GM12878 (cell line): ENCODE measurements at regions not wholly inside any gene's neighbourhood (a gene's known extent, or its start where the extent isn't known, plus 50 kb on each side); places are given as distances from the start of the nearest gene placed in this dataset.

Experiments
- ATAC-seq: fragments of 200-7000 bp; cut with Tn5 transposase; 3 replicates; pipeline ENCODE4 v1.9.1; 2020; ENCODE audit warnings: mild to moderate bottlenecking, moderate library complexity
- BruUV-seq: library from RNA; stranded (reverse); fragments of 400-500 nt; replicated peaks from 2 replicates; lab custom pipeline; 2021; lab: Mats Ljungman, UMichigan
- CTCF ChIA-PET: fragments of 300-600 bp; sonication (Branson Sonifier 250); formaldehyde crosslinking; extraction: SDS; loops from one replicate; lab custom pipeline; 2021; ENCODE audit warnings: inconsistent platforms; lab: Yijun Ruan, JAX
- POLR2A ChIA-PET: fragments of 350-600 bp; formaldehyde crosslinking; extraction: SDS; loops from one replicate; lab custom pipeline; 2021; ENCODE audit warnings: inconsistent platforms; lab: Charles Lee
- RAD21 ChIA-PET: fragments of 300-600 bp; sonication (Branson Sonifier 250); formaldehyde crosslinking; loops from one replicate; lab custom pipeline; 2023; ENCODE audit warnings: antibody characterized with exemption; ENCODE audit not compliant: unreplicated experiment; lab: Charles Lee
- SMC1A ChIA-PET: fragments of 300-600 bp; sonication (Branson Sonifier 250); formaldehyde crosslinking; loops from one replicate; lab custom pipeline; 2023; ENCODE audit not compliant: unreplicated experiment, uncharacterized antibody; lab: Charles Lee
- DNase-seq: peaks from one replicate; pipeline ENCODE4 v3.0.0-alpha.2; 2011; ENCODE audit warnings: low read depth, low spot score
- FAIRE-seq: peaks from 3 replicates; lab custom pipeline; 2011; peaks lifted over from hg19 to GRCh38; lab: Jason Lieb, UNC
- H2AFZ ChIP-seq: 2 replicates; pipeline ENCODE4 v1.6.0; 2011; ENCODE audit warnings: low read depth, low read length, control low read depth; ENCODE audit not compliant: control insufficient read depth
- H3K27ac ChIP-seq: 2 replicates; pipeline ENCODE4 v1.5.1; 2011; ENCODE audit warnings: control low read depth; ENCODE audit not compliant: control insufficient read depth, insufficient read depth
- H3K27me3 ChIP-seq, 2 experiments: replicated peaks in 1 of 2; 2 replicates each; pipeline versions ENCODE4 v1.6.0 to v1.6.1; 2011; ENCODE audit warnings: low read length in 1 of 2; ENCODE audit not compliant: control insufficient read depth in 2 of 2, insufficient read depth in 2 of 2
- H3K36me3 ChIP-seq, 2 experiments: 2 replicates each; pipeline ENCODE4 v1.5.1; 2011; ENCODE audit warnings: low read length in 1 of 2; ENCODE audit not compliant: control insufficient read depth in 2 of 2, insufficient read depth in 2 of 2
- H3K4me1 ChIP-seq: 2 replicates; pipeline ENCODE4 v1.6.1; 2011; ENCODE audit warnings: mild to moderate bottlenecking, low read length, moderate library complexity, mixed read lengths; ENCODE audit not compliant: control insufficient read depth, insufficient read depth
- H3K4me2 ChIP-seq: 2 replicates; pipeline ENCODE4 v1.6.0; 2011; ENCODE audit warnings: control low read depth; ENCODE audit not compliant: control insufficient read depth, insufficient read depth
- H3K4me3 ChIP-seq: fragments of 200-600 bp; sonication (generic); 2 replicates; pipeline ENCODE4 v1.5.1; 2016
- H3K79me2 ChIP-seq: 2 replicates; pipeline ENCODE4 v1.6.0; 2011; ENCODE audit warnings: low read length; ENCODE audit not compliant: control insufficient read depth, insufficient read depth
- H3K9ac ChIP-seq: 2 replicates; pipeline ENCODE4 v1.8.0; 2011; ENCODE audit warnings: low read length, control low read depth, mixed read lengths; ENCODE audit not compliant: control insufficient read depth, insufficient read depth
- H3K9me3 ChIP-seq: replicated peaks from 3 replicates; pipeline ENCODE4 v1.5.1; 2011; ENCODE audit warnings: mild to moderate bottlenecking, low read length; ENCODE audit not compliant: control insufficient read depth, insufficient read depth
- H4K20me1 ChIP-seq: 2 replicates; pipeline ENCODE4 v1.6.0; 2011; ENCODE audit not compliant: control insufficient read depth, insufficient read depth
- ATF7 ChIP-seq: fragments of 450-650 bp; IDR thresholded peaks from 2 replicates; pipeline ENCODE4 v1.6.1; 2016; ENCODE audit warnings: low read depth, mild to moderate bottlenecking
- HCFC1 ChIP-seq: fragments of 150-350 bp; IDR thresholded peaks from 2 replicates; pipeline ENCODE4 v1.6.1; 2014; ENCODE audit warnings: low read length
- NFYB ChIP-seq: IDR thresholded peaks from 2 replicates; pipeline ENCODE4 v1.6.1; 2011; ENCODE audit warnings: low read depth, mild to moderate bottlenecking, low read length, improper control_type of control experiment, moderate library complexity; ENCODE audit not compliant: insufficient read depth
- SP1 ChIP-seq: IDR thresholded peaks from one replicate; pipeline ENCODE4 v1.6.1; 2011; ENCODE audit warnings: low read depth, low read length
- WGBS: methylation state at CpG from one replicate; pipeline ENCODE4 v1.1.6; 2016; ENCODE audit warnings: low lambda C conversion rate; ENCODE audit not compliant: insufficient replicate concordance, insufficient coverage; ENCODE audit errors: missing lambda C conversion rate; 5-methylcytosine and 5-hydroxymethylcytosine counted together
- in situ Hi-C: fragments of 300-500 bp; cut with MboI; formaldehyde crosslinking; loops from 9 replicates; pipeline ENCODE4 v1.14.3; 2018; ENCODE audit warnings: mixed read lengths
- intact Hi-C: fragments of 100-400 bp; cut with micrococcal nuclease; formaldehyde crosslinking; loops from one replicate; pipeline ENCODE4 v1.14.2; 2022; ENCODE audit not compliant: unreplicated experiment
- TF ChIP-seq, protein P1 (sequence below), 3 experiments: IDR thresholded peaks in 2 of 3; conservative IDR thresholded peaks in 1 of 3; 2 replicates each; pipeline ENCODE4 v1.5.1; 2011; ENCODE audit warnings: low read depth in 3 of 3, low read length in 3 of 3, mild to moderate bottlenecking in 3 of 3, control low read depth in 2 of 3, moderate library complexity in 2 of 3, inconsistent platforms in 1 of 3, mixed read lengths in 1 of 3; ENCODE audit not compliant: control insufficient read depth in 2 of 3, insufficient read depth in 1 of 3; ENCODE audit errors: extremely low read depth in 1 of 3

- no peak overlapping the region for H2AFZ ChIP-seq
- 28% methylated on average over 4 of the region's 4 CpGs for WGBS
- TF ChIP-seq ATF7 (no peak), NFYB (peak; percentile 55)
- H3K27me3 ChIP-seq = no peaks in the 10 kb centered on the region; a peak in 1 of 4 replicates
- intact Hi-C loops (loop anchor here (10.0 kb wide), 1 partner anchor 292 kb away; no protein-coding TSS in a partner anchor), in situ Hi-C loops (loop anchor here (5.0 to 10.0 kb wide), 3 partner anchors 145 to 968 kb away; no protein-coding TSS in a partner anchor)
- H3K36me3 ChIP-seq = 0 out of 4 replicates have a peak, but pooled peaks cover 0 to 2% of the 10 kb centered on the region in 2 experiments
- FAIRE-seq = no peak
- H3K27ac ChIP-seq = no peak overlapping the region
- H3K9ac ChIP-seq = no peak overlapping the region
- no peaks in the 10 kb centered on the region for H3K4me1 ChIP-seq
- no peak overlapping the region for H3K4me3 ChIP-seq
- H4K20me1 ChIP-seq = no peaks in the 10 kb centered on the region
- H3K9me3 ChIP-seq = no peaks in the 10 kb centered on the region
- POLR2A ChIA-PET = no interaction called here
- no peak for ATAC-seq
- SMC1A ChIA-PET = interaction anchor here (1.1 to 4.2 kb wide), 7 partner anchors 24 to 144 kb away, joined by 3 to 65 read pairs (median 4); no protein-coding TSS in a partner anchor
- DNase-seq = no peak
- H3K4me2 ChIP-seq = no peak overlapping the region
- CTCF ChIA-PET = interaction anchor here (0.7 to 5.2 kb wide), 12 partner anchors 10 to 1076 kb away, joined by 3 to 109 read pairs (median 4); no protein-coding TSS in a partner anchor
- H3K79me2 ChIP-seq = no peaks in the 10 kb centered on the region
- RAD21 ChIA-PET = interaction anchor here (1.6 to 4.5 kb wide), 4 partner anchors 46 to 147 kb away, joined by 3 to 59 read pairs (median 6); no protein-coding TSS in a partner anchor
- BruUV-seq = no TSS peak
Measured at GRCh38 chr2:16612490-16612889, 53.1 kb downstream of the CYRIA start.

DNA sequence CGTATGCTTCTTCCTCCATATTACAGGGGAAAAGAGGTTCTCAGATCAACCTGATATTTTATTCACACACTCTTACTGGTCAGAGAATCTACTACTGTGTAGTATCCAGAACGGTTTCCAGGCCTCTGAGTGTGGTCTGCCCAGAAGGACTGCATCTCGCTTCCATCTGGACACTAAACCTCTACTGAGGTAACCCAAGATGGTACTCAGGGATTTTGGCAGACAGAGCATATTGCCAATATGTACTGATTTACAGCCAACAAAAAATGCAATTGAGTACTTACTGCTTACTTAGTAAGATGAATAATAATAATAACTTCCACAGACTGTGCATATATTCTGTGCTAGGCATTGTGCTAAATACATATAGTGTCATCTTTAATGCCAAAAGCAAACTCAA is 55.8 kb downstream of the CYRIA start:
- Histone ChIP-seq H3K9ac (no peak overlapping the region), H4K20me1 (no peaks in the 10 kb centered on the region), H3K27me3 (no peaks in the 10 kb centered on the region), H3K4me3 (no peak overlapping the region), H2AFZ (no peak overlapping the region), H3K27ac (no peak overlapping the region), H3K9me3 (no peaks in the 10 kb centered on the region), H3K4me1 (no peaks in the 10 kb centered on the region), H3K4me2 (no peak overlapping the region), H3K79me2 (no peaks in the 10 kb centered on the region), H3K36me3 (no peaks in the 10 kb centered on the region)
- RAD21 ChIA-PET = interaction anchor here (1.0 to 1.6 kb wide), 3 partner anchors 83 to 972 kb away, joined by 3 to 9 read pairs (median 4); no protein-coding TSS in a partner anchor
- ATAC-seq (no peak), FAIRE-seq (no peak), DNase-seq (no peak)
- SMC1A ChIA-PET = interaction anchor here (0.6 to 1.9 kb wide), 6 partner anchors 13 to 150 kb away, joined by 3 to 19 read pairs (median 4); no protein-coding TSS in a partner anchor
- in situ Hi-C loops (loop anchor here (5.0 to 10.0 kb wide), 3 partner anchors 148 to 965 kb away; no protein-coding TSS in a partner anchor), intact Hi-C loops (loop anchor here (1.0 to 10.0 kb wide), 5 partner anchors 56 to 972 kb away; no protein-coding TSS in a partner anchor)
- no TSS peak for BruUV-seq
- TF ChIP-seq SP1 (no peak), HCFC1 (no peak)
- TF ChIP-seq, protein P1, sequence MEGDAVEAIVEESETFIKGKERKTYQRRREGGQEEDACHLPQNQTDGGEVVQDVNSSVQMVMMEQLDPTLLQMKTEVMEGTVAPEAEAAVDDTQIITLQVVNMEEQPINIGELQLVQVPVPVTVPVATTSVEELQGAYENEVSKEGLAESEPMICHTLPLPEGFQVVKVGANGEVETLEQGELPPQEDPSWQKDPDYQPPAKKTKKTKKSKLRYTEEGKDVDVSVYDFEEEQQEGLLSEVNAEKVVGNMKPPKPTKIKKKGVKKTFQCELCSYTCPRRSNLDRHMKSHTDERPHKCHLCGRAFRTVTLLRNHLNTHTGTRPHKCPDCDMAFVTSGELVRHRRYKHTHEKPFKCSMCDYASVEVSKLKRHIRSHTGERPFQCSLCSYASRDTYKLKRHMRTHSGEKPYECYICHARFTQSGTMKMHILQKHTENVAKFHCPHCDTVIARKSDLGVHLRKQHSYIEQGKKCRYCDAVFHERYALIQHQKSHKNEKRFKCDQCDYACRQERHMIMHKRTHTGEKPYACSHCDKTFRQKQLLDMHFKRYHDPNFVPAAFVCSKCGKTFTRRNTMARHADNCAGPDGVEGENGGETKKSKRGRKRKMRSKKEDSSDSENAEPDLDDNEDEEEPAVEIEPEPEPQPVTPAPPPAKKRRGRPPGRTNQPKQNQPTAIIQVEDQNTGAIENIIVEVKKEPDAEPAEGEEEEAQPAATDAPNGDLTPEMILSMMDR (IDR thresholded peaks at IDR 0.05 in 2 of 3, conservative IDR thresholded peaks at IDR 0.05 in 1 of 3; ENCODE audit: control insufficient read depth in 2 of 3, extremely low read depth in 1 of 3, insufficient read depth in 1 of 3, low read depth in 3 of 3, low read length in 3 of 3) = no peak
- CTCF ChIA-PET = interaction anchor here (0.7 to 1.9 kb wide), 24 partner anchors 8 to 146 kb away, joined by 3 to 29 read pairs (median 8); no protein-coding TSS in a partner anchor
- 43% methylated on average over 3 of the region's 3 CpGs for WGBS
- POLR2A ChIA-PET = no interaction called here
